Lung (tissue), 11 donors: ENCODE measurements at regions not wholly inside any gene's neighbourhood (a gene's known extent, or its start where the extent isn't known, plus 50 kb on each side); places are given as distances from the start of the nearest gene placed in this dataset.
"Not testable (repeated sequence)": the region's sequence is repeated elsewhere in the genome, so short reads cannot be mapped to it uniquely, and the experiment has no call there.

Experiments
- ATAC-seq: fragments of 200-7000 bp; cut with Tn5 transposase; one replicate; pipeline ENCODE4 v1.9.1; 2020; ENCODE audit warnings: moderate number of reproducible peaks; ENCODE audit not compliant: insufficient read depth, low FRiP score
- DNase-seq, 3 donors: peaks; one replicate each; pipeline ENCODE4 v3.0.0-alpha.2; 2013 to 2017
- H3K27ac ChIP-seq, 2 donors: one replicate each; pipeline ENCODE4 v1.5.1; 2013; ENCODE audit warnings: mild to moderate bottlenecking in 2 of 2, moderate library complexity in 2 of 2, control low read depth in 1 of 2, inconsistent platforms in 1 of 2, low read depth in 1 of 2, low read length in 1 of 2
- H3K27me3 ChIP-seq, 3 donors: one replicate each; pipeline ENCODE4 v1.5.1; 2013; ENCODE audit warnings: low read length in 2 of 3; ENCODE audit not compliant: control insufficient read depth in 3 of 3, insufficient read depth in 3 of 3
- H3K36me3 ChIP-seq, 4 donors: one replicate each; pipeline ENCODE4 v1.5.1; 2013; ENCODE audit warnings: low read length in 4 of 4, mild to moderate bottlenecking in 1 of 4, moderate library complexity in 1 of 4; ENCODE audit not compliant: control insufficient read depth in 4 of 4, insufficient read depth in 4 of 4
- H3K4me1 ChIP-seq, 5 donors: one replicate each; pipeline ENCODE4 v1.5.1; 2013; ENCODE audit warnings: low read length in 5 of 5, mild to moderate bottlenecking in 2 of 5, moderate library complexity in 1 of 5; ENCODE audit not compliant: control insufficient read depth in 5 of 5, insufficient read depth in 5 of 5
- H3K4me3 ChIP-seq: one replicate; pipeline ENCODE4 v1.5.1; 2013; ENCODE audit warnings: mild to moderate bottlenecking, control low read depth, moderate library complexity
- H3K9ac ChIP-seq, 2 donors: one replicate each; pipeline ENCODE4 v1.5.1; 2013; ENCODE audit warnings: low read length in 2 of 2, control low read depth in 1 of 2; ENCODE audit not compliant: insufficient read depth in 1 of 2
- H3K9me3 ChIP-seq, 4 donors: one replicate each; pipeline ENCODE4 v1.5.1; 2013; ENCODE audit warnings: low read length in 3 of 4, mild to moderate bottlenecking in 1 of 4, moderate library complexity in 1 of 4; ENCODE audit not compliant: control insufficient read depth in 4 of 4, insufficient read depth in 3 of 4
- CTCF ChIP-seq: IDR thresholded peaks from 2 replicates; pipeline ENCODE4 v1.5.1; 2012; ENCODE audit warnings: mild to moderate bottlenecking; ENCODE audit errors: control extremely low read depth, extremely low read depth
- WGBS, 2 donors: extraction: QIAGEN DNeasy Blood & Tissue Kit; methylation state at CpG; one replicate each; pipeline ENCODE4 v1.1.7; 2013; 5-methylcytosine and 5-hydroxymethylcytosine counted together
- donor health status: control.
- donor health status: control.
- donor health status: Bipolar disorder and iron deficiency.
- donor health status: healthy.
- donor health status: DM: yes; HTN: yes; CAD: no.

- no peak for TF ChIP-seq CTCF
- Histone ChIP-seq H3K36me3 (no peaks in the 10 kb centered on the region), H3K4me3 (no peak overlapping the region), H3K9ac (no peak overlapping the region), H3K4me1 (no peaks in the 10 kb centered on the region), H3K27me3 (no peaks in the 10 kb centered on the region), H3K9me3 (peaks cover 0 to 2% (median under 1%) of the 10 kb centered on the region in 4 donors), H3K27ac (no peak overlapping the region)
- 75 to 81% methylated on average over 11 of the region's 11 CpGs for WGBS, 2 donors
- DNase-seq (no peak), ATAC-seq (no peak)
Observed at GRCh38 chr6:12356983-12357972, 67.1 kb downstream of the EDN1 start.

- ATAC-seq (no peak), DNase-seq (no peak)
- Histone ChIP-seq H3K9me3 (peaks cover 0 to 2% (median 0%) of the 10 kb centered on the region in 4 donors), H3K4me3 (no peak overlapping the region), H3K27me3 (no peaks in the 10 kb centered on the region), H3K27ac (no peak overlapping the region), H3K9ac (no peak overlapping the region), H3K4me1 (peaks cover 0 to 2% (median 0%) of the 10 kb centered on the region in 5 donors), H3K36me3 (no peaks in the 10 kb centered on the region)
- 41 to 50% methylated on average over 3 of the region's 3 CpGs for WGBS, 2 donors
- TF ChIP-seq CTCF = no peak
Observed at GRCh38 chr6:12359036-12359435, 68.9 kb downstream of the EDN1 start.

- Histone ChIP-seq H3K27me3 (no peaks in the 10 kb centered on the region), H3K4me1 (peaks cover 0 to 6% (median 2%) of the 10 kb centered on the region in 5 donors), H3K9ac (no peak overlapping the region), H3K4me3 (no peak overlapping the region), H3K9me3 (peaks cover 0 to 2% (median 0%) of the 10 kb centered on the region in 4 donors), H3K27ac (no peak overlapping the region), H3K36me3 (no peaks in the 10 kb centered on the region)
- DNase-seq (no peak), ATAC-seq (no peak)
- WGBS, 2 donors = 96% methylated on average over 2 of the region's 2 CpGs
- no peak for TF ChIP-seq CTCF
Observed at GRCh38 chr6:12361042-12361765, 71.0 kb downstream of the EDN1 start.

GRCh38 chr6:12363277-12363650, 73.1 kb downstream of the EDN1 start:
- 87 to 92% methylated on average over 6 of the region's 6 CpGs for WGBS, 2 donors

More at GRCh38 chr6:12363277-12363650, 73.1 kb downstream of the EDN1 start:
- not testable (repeated sequence) for H3K4me1 ChIP-seq, H3K4me3 ChIP-seq, H3K27me3 ChIP-seq, H3K36me3 ChIP-seq, H3K9me3 ChIP-seq, H3K9ac ChIP-seq, H3K27ac ChIP-seq, ATAC-seq, DNase-seq
